ENCODE measurements at regions not wholly inside any gene's neighbourhood (a gene's known extent, or its start where the extent isn't known, plus 50 kb on each side); places are given as distances from the start of the nearest gene placed in this dataset.

- no peaks in the 10 kb centered on the region for H3K27me3 ChIP-seq (ENCODE audit: control insufficient read depth in 2 of 2, insufficient read depth in 2 of 2, low read length in 2 of 2)
Measured at GRCh38 chr12:126404293-126404881, 1339.2 kb downstream of the AACS start.

GRCh38 chr12:126418400-126418799 lies 1353.2 kb downstream of the AACS start:
- H3K27ac ChIP-seq (ENCODE audit: low read depth in 2 of 2, low read length in 2 of 2), result no peak overlapping the region
- no peaks in the 10 kb centered on the region for H3K4me1 ChIP-seq (ENCODE audit: control insufficient read depth in 2 of 2, insufficient read depth in 2 of 2, low read length in 2 of 2)
- no peak overlapping the region for H3K9ac ChIP-seq (ENCODE audit: low read depth in 1 of 2, low read length in 2 of 2)
- no peak overlapping the region for H3K4me3 ChIP-seq (ENCODE audit: low read length in 2 of 2)
- no peaks in the 10 kb centered on the region for H3K36me3 ChIP-seq (ENCODE audit: control insufficient read depth in 2 of 2, insufficient read depth in 2 of 2, low read length in 2 of 2)
- no peaks in the 10 kb centered on the region for H3K9me3 ChIP-seq (ENCODE audit: control insufficient read depth in 2 of 2, low read length in 2 of 2)
- no peaks in the 10 kb centered on the region for H3K27me3 ChIP-seq (ENCODE audit: control insufficient read depth in 2 of 2, insufficient read depth in 2 of 2, low read length in 2 of 2)

More at GRCh38 chr12:126404293-126404881, 1339.2 kb downstream of the AACS start:
- H3K36me3 ChIP-seq (ENCODE audit: control insufficient read depth in 2 of 2, insufficient read depth in 2 of 2, low read length in 2 of 2), result no peaks in the 10 kb centered on the region
- no peak overlapping the region for H3K27ac ChIP-seq (ENCODE audit: low read depth in 2 of 2, low read length in 2 of 2)
- H3K4me3 ChIP-seq (ENCODE audit: low read length in 2 of 2), result no peak overlapping the region
- no peak overlapping the region for H3K9ac ChIP-seq (ENCODE audit: low read depth in 1 of 2, low read length in 2 of 2)
- no peaks in the 10 kb centered on the region for H3K4me1 ChIP-seq (ENCODE audit: control insufficient read depth in 2 of 2, insufficient read depth in 2 of 2, low read length in 2 of 2)
- peaks cover 0 to 2% of the 10 kb centered on the region in 2 donors for H3K9me3 ChIP-seq (ENCODE audit: control insufficient read depth in 2 of 2, low read length in 2 of 2)

- Histone ChIP-seq H3K27ac (ENCODE audit: low read depth in 2 of 2, low read length in 2 of 2) (no peak overlapping the region), H3K27me3 (ENCODE audit: control insufficient read depth in 2 of 2, insufficient read depth in 2 of 2, low read length in 2 of 2) (no peaks in the 10 kb centered on the region), H3K9me3 (ENCODE audit: control insufficient read depth in 2 of 2, low read length in 2 of 2) (peaks cover 0 to under 1% of the 10 kb centered on the region in 2 donors), H3K4me3 (ENCODE audit: low read length in 2 of 2) (no peak overlapping the region), H3K4me1 (ENCODE audit: control insufficient read depth in 2 of 2, insufficient read depth in 2 of 2, low read length in 2 of 2) (no peaks in the 10 kb centered on the region), H3K9ac (ENCODE audit: low read depth in 1 of 2, low read length in 2 of 2) (no peak overlapping the region), H3K36me3 (ENCODE audit: control insufficient read depth in 2 of 2, insufficient read depth in 2 of 2, low read length in 2 of 2) (no peaks in the 10 kb centered on the region)
Measured at GRCh38 chr12:126419131-126419530, 1353.9 kb downstream of the AACS start.

- Histone ChIP-seq H3K4me3 (ENCODE audit: low read length in 2 of 2) (no peak overlapping the region), H3K4me1 (ENCODE audit: control insufficient read depth in 2 of 2, insufficient read depth in 2 of 2, low read length in 2 of 2) (no peaks in the 10 kb centered on the region), H3K27ac (ENCODE audit: low read depth in 2 of 2, low read length in 2 of 2) (no peak overlapping the region), H3K36me3 (ENCODE audit: control insufficient read depth in 2 of 2, insufficient read depth in 2 of 2, low read length in 2 of 2) (no peaks in the 10 kb centered on the region), H3K27me3 (ENCODE audit: control insufficient read depth in 2 of 2, insufficient read depth in 2 of 2, low read length in 2 of 2) (no peaks in the 10 kb centered on the region), H3K9ac (ENCODE audit: low read depth in 1 of 2, low read length in 2 of 2) (no peak overlapping the region), H3K9me3 (ENCODE audit: control insufficient read depth in 2 of 2, low read length in 2 of 2) (peaks cover 0 to 3% of the 10 kb centered on the region in 2 donors)
Measured at GRCh38 chr12:126424696-126425095, 1359.5 kb downstream of the AACS start.

- Histone ChIP-seq H3K9me3 (ENCODE audit: control insufficient read depth in 2 of 2, low read length in 2 of 2) (peaks cover 0 to 3% of the 10 kb centered on the region in 2 donors), H3K27ac (ENCODE audit: low read depth in 2 of 2, low read length in 2 of 2) (no peak overlapping the region), H3K9ac (ENCODE audit: low read depth in 1 of 2, low read length in 2 of 2) (no peak overlapping the region), H3K27me3 (ENCODE audit: control insufficient read depth in 2 of 2, insufficient read depth in 2 of 2, low read length in 2 of 2) (no peaks in the 10 kb centered on the region), H3K4me1 (ENCODE audit: control insufficient read depth in 2 of 2, insufficient read depth in 2 of 2, low read length in 2 of 2) (no peaks in the 10 kb centered on the region), H3K4me3 (ENCODE audit: low read length in 2 of 2) (no peak overlapping the region), H3K36me3 (ENCODE audit: control insufficient read depth in 2 of 2, insufficient read depth in 2 of 2, low read length in 2 of 2) (no peaks in the 10 kb centered on the region)
Measured at GRCh38 chr12:126425264-126425663, 1360.0 kb downstream of the AACS start.

GRCh38 chr12:126428769-126429168 lies 1363.5 kb downstream of the AACS start:
- no peak overlapping the region for H3K27ac ChIP-seq (ENCODE audit: low read depth in 2 of 2, low read length in 2 of 2)
- no peaks in the 10 kb centered on the region for H3K4me1 ChIP-seq (ENCODE audit: control insufficient read depth in 2 of 2, insufficient read depth in 2 of 2, low read length in 2 of 2)
- peaks cover 1 to 3% of the 10 kb centered on the region in 2 donors for H3K9me3 ChIP-seq (ENCODE audit: control insufficient read depth in 2 of 2, low read length in 2 of 2)
- H3K27me3 ChIP-seq (ENCODE audit: control insufficient read depth in 2 of 2, insufficient read depth in 2 of 2, low read length in 2 of 2), result no peaks in the 10 kb centered on the region
- no peaks in the 10 kb centered on the region for H3K36me3 ChIP-seq (ENCODE audit: control insufficient read depth in 2 of 2, insufficient read depth in 2 of 2, low read length in 2 of 2)
- H3K9ac ChIP-seq (ENCODE audit: low read depth in 1 of 2, low read length in 2 of 2), result no peak overlapping the region
- H3K4me3 ChIP-seq (ENCODE audit: low read length in 2 of 2), result no peak overlapping the region

- Histone ChIP-seq H3K27me3 (ENCODE audit: control insufficient read depth in 2 of 2, insufficient read depth in 2 of 2, low read length in 2 of 2) (no peaks in the 10 kb centered on the region), H3K27ac (ENCODE audit: low read depth in 2 of 2, low read length in 2 of 2) (no peak overlapping the region), H3K9me3 (ENCODE audit: control insufficient read depth in 2 of 2, low read length in 2 of 2) (peaks cover 0 to 3% of the 10 kb centered on the region in 2 donors), H3K36me3 (ENCODE audit: control insufficient read depth in 2 of 2, insufficient read depth in 2 of 2, low read length in 2 of 2) (no peaks in the 10 kb centered on the region), H3K4me3 (ENCODE audit: low read length in 2 of 2) (no peak overlapping the region), H3K4me1 (ENCODE audit: control insufficient read depth in 2 of 2, insufficient read depth in 2 of 2, low read length in 2 of 2) (no peaks in the 10 kb centered on the region), H3K9ac (ENCODE audit: low read depth in 1 of 2, low read length in 2 of 2) (no peak overlapping the region)
Measured at GRCh38 chr12:126430921-126431320, 1365.7 kb downstream of the AACS start.

GRCh38 chr12:126431767-126432166 lies 1366.5 kb downstream of the AACS start:
- no peaks in the 10 kb centered on the region for H3K27me3 ChIP-seq (ENCODE audit: control insufficient read depth in 2 of 2, insufficient read depth in 2 of 2, low read length in 2 of 2)
- H3K9me3 ChIP-seq (ENCODE audit: control insufficient read depth in 2 of 2, low read length in 2 of 2), result peaks cover 0 to 3% of the 10 kb centered on the region in 2 donors
- no peak overlapping the region for H3K27ac ChIP-seq (ENCODE audit: low read depth in 2 of 2, low read length in 2 of 2)
- H3K4me3 ChIP-seq (ENCODE audit: low read length in 2 of 2), result no peak overlapping the region
- no peaks in the 10 kb centered on the region for H3K4me1 ChIP-seq (ENCODE audit: control insufficient read depth in 2 of 2, insufficient read depth in 2 of 2, low read length in 2 of 2)
- H3K9ac ChIP-seq (ENCODE audit: low read depth in 1 of 2, low read length in 2 of 2), result no peak overlapping the region
- H3K36me3 ChIP-seq (ENCODE audit: control insufficient read depth in 2 of 2, insufficient read depth in 2 of 2, low read length in 2 of 2), result no peaks in the 10 kb centered on the region

- H3K4me3 ChIP-seq (ENCODE audit: low read length in 2 of 2), result no peak overlapping the region
- no peak overlapping the region for H3K27ac ChIP-seq (ENCODE audit: low read depth in 2 of 2, low read length in 2 of 2)
- no peaks in the 10 kb centered on the region for H3K4me1 ChIP-seq (ENCODE audit: control insufficient read depth in 2 of 2, insufficient read depth in 2 of 2, low read length in 2 of 2)
- H3K36me3 ChIP-seq (ENCODE audit: control insufficient read depth in 2 of 2, insufficient read depth in 2 of 2, low read length in 2 of 2), result no peaks in the 10 kb centered on the region
- no peak overlapping the region for H3K9ac ChIP-seq (ENCODE audit: low read depth in 1 of 2, low read length in 2 of 2)
- no peaks in the 10 kb centered on the region for H3K27me3 ChIP-seq (ENCODE audit: control insufficient read depth in 2 of 2, insufficient read depth in 2 of 2, low read length in 2 of 2)
- H3K9me3 ChIP-seq (ENCODE audit: control insufficient read depth in 2 of 2, low read length in 2 of 2), result peaks cover 0 to 3% of the 10 kb centered on the region in 2 donors
Measured at GRCh38 chr12:126432780-126433179, 1367.5 kb downstream of the AACS start.

- no peak overlapping the region for H3K9ac ChIP-seq (ENCODE audit: low read depth in 1 of 2, low read length in 2 of 2)
- no peaks in the 10 kb centered on the region for H3K27me3 ChIP-seq (ENCODE audit: control insufficient read depth in 2 of 2, insufficient read depth in 2 of 2, low read length in 2 of 2)
- no peak overlapping the region for H3K27ac ChIP-seq (ENCODE audit: low read depth in 2 of 2, low read length in 2 of 2)
- no peaks in the 10 kb centered on the region for H3K36me3 ChIP-seq (ENCODE audit: control insufficient read depth in 2 of 2, insufficient read depth in 2 of 2, low read length in 2 of 2)
- no peak overlapping the region for H3K4me3 ChIP-seq (ENCODE audit: low read length in 2 of 2)
- no peaks in the 10 kb centered on the region for H3K4me1 ChIP-seq (ENCODE audit: control insufficient read depth in 2 of 2, insufficient read depth in 2 of 2, low read length in 2 of 2)
- peaks cover 0 to 3% of the 10 kb centered on the region in 2 donors for H3K9me3 ChIP-seq (ENCODE audit: control insufficient read depth in 2 of 2, low read length in 2 of 2)
Measured at GRCh38 chr12:126434412-126434985, 1369.3 kb downstream of the AACS start.
